HG03558 (cell line): ENCODE measurements at regions not wholly inside any gene's neighbourhood (a gene's known extent, or its start where the extent isn't known, plus 50 kb on each side); places are given as distances from the start of the nearest gene placed in this dataset.

Experiments used
- ATAC-seq: cut with Tn5 transposase; IDR thresholded peaks from one replicate; pipeline ENCODE4 v1.9.1; 2021; ENCODE audit warnings: moderate number of reproducible peaks; ENCODE audit not compliant: unreplicated experiment; ENCODE audit errors: extremely low read depth

DNA sequence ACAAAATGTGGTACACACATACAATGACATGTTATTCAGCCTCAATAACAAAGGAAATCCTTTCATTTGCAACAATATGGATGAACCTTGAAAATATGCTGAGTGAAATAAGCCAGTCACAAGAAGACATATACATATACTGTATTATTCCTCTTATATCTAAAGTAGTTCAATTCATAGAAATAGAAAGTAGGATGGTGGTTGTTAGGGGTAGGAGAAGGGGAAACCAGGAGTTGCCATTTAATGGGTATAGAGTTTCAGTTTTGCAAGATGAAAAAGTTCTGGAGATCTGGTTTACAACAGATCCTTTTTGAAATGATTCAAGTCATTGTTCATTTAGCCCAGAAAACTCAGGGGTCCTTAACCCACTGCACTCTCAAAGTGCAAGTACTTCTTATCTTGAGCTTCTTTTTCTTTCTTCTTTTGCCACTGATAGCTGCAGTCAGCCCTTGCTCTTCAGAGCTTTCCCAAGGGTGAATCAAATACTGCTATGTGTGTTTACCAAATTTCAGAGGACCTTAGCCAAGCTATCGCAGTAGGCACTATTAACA, 208.0 kb upstream of the EOMES start:
- no peak for ATAC-seq

DNA sequence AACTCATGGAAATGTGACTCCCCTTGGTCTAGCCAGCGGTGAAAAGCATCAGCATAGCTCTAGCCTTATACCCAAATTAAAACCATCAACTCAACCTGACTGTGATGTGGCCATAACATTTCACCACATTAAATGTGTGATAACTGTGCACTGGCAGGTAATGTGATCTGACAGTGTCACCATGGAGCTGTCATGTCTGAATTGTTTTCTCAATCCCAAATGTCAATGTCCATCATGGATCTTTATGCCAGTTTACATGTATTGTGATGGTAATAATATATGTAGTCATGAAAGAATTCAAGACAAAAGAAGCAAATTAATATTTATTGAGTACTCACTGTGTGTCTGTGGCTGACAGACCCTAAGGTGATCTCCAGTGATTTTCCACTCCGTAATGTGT, 213.4 kb upstream of the EOMES start:
- no peak for ATAC-seq

DNA sequence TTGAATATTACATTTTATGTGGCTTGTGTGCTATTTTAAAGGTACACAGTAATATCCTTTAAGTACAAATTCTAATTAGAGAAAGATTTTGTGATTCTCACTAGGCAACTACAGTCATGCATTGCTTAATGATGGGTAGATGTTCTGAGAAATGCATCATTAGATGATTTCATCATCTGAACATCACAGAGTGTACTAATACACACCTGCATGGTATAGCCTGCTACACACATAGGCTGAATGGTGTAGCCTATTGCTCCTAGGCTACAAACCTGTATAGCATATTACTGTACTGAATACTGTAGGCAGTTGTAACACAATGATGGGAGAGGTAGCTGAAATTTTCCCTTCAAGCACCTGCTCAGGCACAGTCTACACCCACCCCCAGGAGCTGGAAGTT, 217.4 kb upstream of the EOMES start:
- no peak for ATAC-seq

DNA sequence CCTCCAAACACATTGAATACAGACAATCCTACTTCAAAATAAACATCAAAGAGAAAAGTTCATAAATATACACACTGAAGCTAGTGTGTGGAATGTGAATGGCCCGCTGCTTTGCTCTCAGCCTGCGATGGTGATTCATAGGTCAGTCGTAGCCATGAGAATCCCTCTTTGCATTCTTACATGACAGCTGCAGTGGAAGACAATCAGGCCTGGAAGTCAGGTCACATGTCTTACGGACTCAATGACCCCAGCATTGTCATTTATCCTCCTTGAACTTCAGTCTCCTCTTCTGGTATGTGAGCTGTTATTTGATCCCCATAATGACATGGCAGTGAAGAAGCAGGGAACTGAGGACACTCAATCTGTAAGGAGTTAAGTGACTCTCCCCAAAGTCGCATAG, 217.8 kb upstream of the EOMES start:
- ATAC-seq: no peak

DNA sequence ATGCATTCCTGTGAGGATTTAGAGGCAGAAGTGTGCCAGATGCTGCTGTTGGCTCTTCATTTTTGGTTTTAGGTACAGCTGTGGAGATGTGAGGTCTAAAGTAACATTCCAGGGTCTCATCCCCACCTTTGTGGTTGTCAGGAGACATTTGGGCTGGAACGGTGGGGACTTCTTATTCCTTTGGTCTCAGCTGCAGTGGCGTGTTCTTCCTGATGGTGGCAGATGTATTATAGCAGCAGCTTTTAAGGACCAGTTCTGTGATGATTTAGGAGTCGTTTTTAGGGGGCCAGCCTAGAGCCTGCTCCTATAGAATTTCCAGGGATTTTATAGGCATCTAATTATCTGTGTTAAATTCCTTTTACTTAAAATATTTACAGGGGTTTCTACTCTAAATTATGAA, 221.0 kb upstream of the EOMES start:
- no peak for ATAC-seq

DNA sequence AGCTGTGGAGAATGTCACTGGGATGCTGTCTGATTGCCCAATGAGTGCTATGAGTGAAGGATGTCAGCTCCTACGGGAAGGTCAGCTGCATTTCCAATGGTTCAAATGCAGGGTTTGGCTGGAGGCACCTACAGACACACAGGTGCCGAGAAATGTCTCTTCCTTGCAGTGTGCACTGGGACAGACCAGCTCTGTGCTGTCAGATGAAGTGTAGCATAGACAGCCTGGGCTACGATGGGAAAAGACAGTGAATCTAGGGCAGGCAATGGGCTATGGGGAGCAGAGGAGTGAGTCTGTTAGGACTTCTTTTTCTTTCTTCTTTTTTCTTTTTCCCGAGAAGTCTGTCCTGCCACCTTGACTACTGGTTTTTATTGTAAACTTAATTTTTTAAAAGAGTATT, 223.1 kb upstream of the EOMES start:
- no peak for ATAC-seq

DNA sequence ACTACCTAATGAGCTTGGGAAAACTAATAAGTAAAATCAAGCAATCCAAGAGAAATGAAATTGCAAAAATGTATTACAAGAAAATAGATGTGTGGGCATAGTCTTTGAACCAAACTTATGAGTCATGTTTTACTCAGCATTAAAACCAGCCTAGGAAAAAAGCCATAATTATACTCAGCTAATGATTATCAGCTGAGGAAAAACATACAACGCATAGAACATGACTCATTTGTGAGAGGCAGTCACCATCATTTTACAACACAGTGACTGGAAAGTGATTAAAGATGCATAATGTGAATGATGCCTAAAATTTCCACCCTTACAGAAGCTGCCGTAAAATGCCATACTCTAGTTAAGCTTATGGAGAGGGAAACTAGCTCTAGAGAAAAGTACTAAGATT, 238.0 kb upstream of the EOMES start:
- ATAC-seq: no peak

DNA sequence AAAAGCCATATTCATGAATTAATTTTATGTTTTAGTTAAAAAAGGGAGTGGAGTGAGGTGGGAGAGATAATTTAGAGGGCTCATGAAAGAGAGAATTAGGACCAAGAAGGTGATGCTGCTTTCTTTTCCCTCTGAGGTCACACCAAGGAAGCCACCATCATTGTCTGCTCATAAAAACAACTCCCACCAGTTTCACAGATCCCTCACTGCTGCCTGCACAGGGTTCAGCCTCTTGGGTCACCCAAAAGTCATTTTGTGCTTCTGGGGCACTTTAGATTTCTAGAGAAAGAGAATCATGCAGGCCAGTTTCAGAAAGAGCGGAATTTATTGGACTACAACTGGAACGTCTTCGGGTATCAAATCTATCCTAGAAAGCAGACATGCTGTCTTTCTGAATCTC, 241.4 kb upstream of the EOMES start:
- no peak for ATAC-seq

DNA sequence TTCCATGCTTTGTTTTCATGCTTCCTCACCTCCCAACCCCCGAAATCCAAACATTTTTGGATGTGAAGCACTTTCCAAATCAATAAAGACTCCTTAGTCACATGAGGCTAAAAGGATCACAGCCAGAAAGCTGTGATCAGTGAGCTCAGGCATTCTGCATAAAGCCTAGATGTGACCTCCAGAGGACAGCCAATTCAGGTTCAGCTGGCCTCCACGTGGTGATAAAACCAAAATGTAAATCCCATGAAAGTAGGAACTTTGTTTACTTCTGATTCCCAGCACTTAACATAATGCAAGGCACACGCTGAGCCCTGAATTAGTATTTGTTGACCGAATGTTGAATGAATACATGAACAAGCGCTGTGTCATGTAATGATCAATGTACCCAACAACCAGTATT, 249.5 kb upstream of the EOMES start:
- ATAC-seq: no peak

DNA sequence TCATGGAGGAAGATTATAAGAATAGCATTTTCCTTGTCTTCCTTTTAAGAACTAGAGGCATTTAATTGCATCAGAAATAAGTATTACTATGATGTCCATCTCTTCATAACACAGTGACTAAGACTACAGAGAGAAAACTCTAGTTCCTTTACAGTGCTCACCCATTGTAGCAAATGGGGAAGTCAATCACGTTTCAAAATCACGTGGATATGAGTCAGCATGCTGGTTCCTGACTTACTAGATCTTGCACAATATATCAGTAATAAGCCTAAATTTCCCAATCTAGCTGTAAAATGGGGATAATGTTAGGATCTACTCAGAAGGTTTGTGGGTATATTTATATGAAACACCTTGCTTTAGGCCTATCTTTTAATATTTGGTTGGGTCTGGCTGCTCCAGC, 254.8 kb upstream of the EOMES start:
- ATAC-seq: peak; percentile 69

DNA sequence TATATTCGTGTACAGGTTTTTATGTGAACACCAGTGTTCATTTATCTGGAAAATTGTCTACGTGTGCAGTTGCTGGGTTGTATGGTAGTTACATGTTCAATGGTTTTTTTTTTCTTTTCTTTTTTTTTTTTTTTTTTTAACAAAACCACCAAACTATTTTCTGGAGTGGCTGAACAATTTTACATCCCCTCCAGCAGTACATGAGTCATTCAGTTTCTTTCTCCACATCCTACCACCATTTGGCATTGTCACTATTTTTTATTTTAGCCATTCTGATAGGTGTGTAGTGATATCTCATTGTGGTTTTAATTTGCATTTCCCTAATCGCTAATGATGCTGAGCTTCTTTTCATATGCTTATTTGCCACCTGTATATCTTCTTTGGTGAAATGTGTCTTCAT, 256.3 kb upstream of the EOMES start:
- no peak for ATAC-seq

DNA sequence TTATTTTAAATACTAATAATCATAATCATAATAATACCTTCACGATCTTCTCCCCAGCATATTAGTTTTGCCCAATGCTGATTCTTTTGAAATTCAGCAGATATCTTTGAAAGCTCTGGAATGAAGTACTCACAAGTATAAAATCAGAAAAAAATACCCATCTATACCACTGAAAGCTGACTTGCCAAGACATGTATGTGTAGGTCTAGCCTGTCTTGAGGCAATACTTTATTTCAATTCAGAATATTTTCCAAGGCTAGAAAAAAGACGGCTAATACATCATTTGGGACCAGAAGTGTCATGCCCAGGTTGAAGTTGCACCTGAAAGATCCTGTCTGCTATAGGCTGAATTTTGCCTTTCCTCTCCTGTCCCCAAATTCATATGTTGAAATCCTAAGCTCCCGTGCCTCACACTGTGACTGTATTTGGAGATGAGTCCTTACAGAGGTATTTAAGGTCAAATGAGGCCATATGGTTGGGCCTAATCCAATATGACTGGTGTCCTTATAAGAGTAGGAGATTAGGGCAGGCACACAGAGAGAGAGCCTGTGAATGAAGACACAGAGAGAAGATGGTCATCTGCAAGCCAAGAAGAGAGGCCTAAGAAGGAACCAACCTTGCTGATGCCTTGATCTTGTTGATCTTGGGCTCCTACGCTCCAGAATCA, 255.9 kb upstream of the CMC1 start:
- no peak for ATAC-seq

DNA sequence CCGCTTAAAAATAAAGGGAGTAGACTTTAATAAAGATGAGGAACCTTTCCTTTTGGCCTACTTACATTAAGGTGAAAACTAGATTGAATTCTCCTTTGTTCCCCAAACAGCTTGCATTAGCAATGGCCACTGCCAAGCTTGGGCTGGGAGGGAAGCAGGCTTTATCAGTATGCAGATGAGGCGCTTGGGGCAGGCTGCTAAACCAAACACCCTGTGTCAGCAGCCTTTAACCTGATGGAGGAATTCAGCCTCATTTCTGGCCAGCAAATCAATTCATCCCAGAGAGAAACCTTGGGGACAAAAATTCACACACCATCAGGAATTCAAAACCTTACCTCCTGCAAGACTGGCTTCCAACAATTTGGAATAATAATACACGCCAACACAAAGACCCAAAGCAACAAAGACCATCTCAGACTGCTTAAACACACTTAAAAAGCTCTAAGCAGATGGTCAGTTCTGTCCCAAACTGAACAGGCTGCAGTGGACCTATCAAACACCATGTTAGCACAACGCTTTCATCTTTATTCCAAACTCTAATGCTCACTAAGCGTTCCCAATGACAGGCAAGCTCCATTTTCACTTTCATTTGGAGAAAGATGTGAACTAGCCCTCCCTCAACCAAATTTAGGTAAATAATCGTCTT, 255.1 kb upstream of the CMC1 start:
- no peak for ATAC-seq

DNA sequence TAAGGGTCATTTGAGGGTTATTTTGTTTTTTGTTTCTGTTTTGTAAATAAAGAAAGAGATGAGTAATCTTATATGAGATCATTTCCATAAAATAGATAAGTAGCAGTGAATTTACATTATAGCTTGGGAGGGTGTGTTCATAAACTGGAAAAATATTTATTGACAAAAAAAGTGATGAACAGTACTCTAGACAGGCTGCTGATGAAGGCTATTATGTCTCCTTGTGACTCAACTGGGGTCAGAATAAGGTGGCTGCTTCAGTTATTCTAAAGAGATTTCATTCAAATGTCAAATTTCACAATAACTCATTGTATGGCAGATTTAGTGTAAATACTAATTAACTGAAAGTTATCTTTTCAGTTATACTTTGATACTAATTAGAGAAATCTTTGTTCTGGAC, 251.1 kb upstream of the CMC1 start:
- ATAC-seq: no peak

DNA sequence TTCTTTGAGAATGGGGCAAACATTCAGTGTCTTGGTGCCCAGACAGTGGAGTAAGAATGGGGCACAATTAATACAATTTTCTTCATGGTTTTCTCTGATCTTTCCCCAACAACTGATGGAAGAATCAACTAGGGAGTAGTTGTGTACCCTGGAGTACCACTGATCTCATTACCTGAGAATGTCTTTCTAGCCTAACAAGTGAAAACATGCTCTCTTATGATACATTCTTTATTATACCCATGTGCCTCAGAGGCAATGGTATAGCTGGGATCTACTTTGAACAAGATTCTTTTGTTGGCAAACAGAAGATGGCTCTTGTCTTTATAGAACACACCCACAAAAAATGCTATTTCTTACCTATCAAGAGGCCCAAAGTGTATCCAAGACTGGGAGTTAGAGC, 250.6 kb upstream of the CMC1 start:
- no peak for ATAC-seq

DNA sequence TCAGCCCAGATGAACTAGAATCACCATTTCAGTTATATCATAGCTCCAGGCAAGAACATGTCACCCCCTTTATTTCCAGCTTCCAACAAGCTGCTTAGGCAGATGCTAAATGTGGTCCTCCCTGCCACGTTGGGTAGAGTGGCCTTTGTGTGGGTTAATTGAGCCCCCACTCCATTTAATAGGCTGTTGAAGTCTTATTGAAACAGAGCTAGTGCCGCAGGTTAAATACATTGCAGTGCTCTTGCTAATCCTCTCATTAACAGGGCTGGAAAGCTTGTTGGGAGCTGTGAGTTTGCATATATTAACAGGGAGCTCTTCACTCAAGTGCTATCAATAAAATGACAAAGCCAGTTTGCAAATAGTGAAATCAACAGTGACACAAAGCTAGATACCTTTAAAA, 248.4 kb upstream of the CMC1 start:
- no peak for ATAC-seq

DNA sequence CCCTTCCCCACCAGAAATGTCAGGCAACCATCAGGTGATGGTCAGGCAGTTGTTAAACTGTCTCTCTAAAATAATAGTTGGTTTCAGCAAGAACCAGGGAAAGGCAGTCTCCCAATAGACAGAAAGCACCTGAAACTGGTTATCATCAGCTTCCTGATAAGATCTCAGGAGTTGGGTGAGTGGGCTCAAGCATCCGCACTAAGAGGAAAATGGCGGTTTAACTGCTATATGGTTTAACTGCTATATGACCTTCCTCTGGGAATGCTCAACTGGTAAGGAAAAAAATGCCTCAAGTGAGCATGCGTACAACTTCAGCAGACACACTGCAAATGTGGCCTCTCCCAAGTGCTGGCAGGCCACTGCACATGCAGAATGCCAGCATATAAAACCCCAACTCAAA, 240.8 kb upstream of the CMC1 start:
- no peak for ATAC-seq

DNA sequence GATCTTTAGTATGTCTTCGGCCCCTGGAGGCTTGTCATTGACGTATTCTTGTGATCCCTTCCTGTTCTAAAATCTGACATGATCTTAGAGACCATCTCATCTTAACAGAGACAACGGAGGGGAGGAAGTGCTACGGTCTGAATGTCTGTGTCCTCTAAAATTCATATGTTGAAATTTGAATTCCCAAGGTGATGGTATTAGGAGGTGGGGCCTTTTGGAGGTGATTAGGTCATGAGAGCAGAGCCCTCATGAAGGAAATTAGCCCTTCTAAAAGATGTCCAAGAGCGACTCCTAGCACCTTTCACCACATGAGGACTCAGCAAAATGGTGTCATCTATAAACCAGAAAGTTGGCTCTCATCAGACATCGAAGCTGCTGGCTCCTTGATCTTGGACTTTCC, 233.2 kb upstream of the CMC1 start:
- no peak for ATAC-seq

DNA sequence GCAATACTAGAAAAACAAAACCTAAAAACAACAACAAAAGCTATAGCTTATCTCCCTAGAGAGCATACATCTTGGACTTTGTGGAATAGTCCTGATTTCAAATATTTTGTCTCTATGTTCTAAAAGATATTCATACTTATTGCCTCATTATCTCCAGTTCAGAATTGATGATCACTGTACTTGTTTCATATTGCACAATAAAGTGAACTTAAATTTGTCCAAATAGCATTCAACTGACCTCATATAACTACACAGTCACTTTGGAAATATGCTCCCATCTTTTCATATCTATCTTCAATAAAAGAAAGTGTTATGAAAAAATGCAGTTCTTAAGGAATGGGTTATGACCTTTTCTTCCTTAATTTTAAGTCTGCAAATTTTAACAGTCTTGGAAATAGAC, 228.6 kb upstream of the CMC1 start:
- ATAC-seq: no peak

DNA sequence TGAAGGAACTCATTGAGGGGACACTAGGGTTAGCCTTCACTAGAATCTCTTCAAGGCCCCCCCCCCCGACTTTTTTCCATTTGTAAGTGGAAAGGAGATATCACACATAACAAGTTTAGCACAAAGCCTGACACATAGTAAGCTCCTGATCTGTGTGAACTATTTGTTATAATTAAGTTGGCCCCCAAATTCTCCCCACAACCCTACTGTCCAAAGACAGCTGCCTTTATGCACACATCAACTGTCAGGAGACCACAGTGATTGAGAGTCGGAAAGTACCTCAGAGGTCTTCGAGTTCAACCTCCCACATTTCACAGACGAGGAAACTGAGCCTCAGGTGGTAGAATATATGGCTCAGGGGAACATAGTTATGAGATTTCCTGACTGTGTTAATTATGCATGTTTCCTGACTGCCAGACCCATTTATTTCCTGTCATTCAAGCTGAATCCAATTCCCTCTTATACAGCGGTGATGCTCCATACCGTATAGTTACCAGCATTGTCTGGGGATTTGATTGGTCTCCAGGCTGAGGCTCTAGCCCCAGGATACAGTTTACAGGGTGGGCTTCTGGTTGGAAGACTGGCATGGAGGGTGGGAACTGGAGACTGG, 227.4 kb upstream of the CMC1 start:
- ATAC-seq: no peak

DNA sequence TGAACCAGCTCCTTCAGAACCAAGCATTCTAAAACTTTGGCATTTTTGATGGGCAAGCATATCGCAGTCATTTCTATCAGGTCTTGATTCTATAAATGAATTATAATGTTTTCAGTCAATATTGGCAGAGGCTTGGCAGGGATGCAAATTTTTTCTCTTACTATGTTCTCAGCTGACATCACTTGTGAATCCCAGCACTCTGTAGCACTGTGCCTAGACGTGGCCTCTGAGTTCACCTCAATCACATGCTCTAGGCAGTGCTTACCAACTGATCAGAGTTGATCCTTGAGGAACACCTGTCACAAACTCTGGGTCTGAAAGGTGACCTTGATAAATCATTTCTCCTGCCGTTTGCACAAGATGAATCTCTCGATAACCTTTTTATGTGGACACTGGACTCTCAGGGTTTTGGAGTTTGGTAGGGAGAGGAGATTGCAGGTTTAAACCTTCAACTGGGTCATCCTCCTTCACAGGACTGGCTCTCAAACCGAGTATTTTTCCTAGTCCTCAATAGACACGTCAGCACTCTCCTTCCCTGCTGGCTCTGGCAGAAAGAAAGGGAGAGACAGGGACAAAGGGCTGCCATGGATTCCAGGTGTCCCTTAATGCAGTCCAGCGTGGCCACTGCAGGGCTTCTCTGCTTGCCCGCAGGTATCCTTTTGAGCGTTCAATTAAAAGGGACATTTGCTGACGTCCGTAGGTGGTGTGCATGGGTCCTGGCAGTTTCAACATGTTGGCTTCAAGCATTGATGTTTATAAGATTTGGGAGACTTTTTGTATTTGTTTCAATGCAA, 222.3 kb upstream of the CMC1 start:
- no peak for ATAC-seq
